Activated T-helper 2 cell treated with anti-CD3 and anti-CD28 coated beads, Interferon-gamma antibody, Interleukin-2, Interleukin-4, amounts not matched to agents 10 μg/mL and 5 μg/mL and 100 μg/mL, durations not matched to agents 14 hours and 24 hours and 36 hours (primary cell): ENCODE measurements at regions not wholly inside any gene's neighbourhood (a gene's known extent, or its start where the extent isn't known, plus 50 kb on each side); places are given as distances from the start of the nearest gene placed in this dataset.

Experiments
- DNase-seq: peaks from one replicate; pipeline ENCODE4 v3.0.0; 2021; ENCODE audit warnings: low spot score
- H3K27ac Mint-ChIP-seq: one replicate; pipeline ENCODE4 v1.8.0; 2021; ENCODE audit warnings: mixed read lengths
- H3K27me3 Mint-ChIP-seq: one replicate; pipeline ENCODE4 v1.8.0; 2021; ENCODE audit warnings: low read depth, mixed read lengths
- H3K36me3 Mint-ChIP-seq: one replicate; pipeline ENCODE4 v1.8.0; 2021; ENCODE audit warnings: low read depth, mixed read lengths
- H3K4me1 Mint-ChIP-seq: one replicate; pipeline ENCODE4 v1.8.0; 2021; ENCODE audit warnings: low read depth, mixed read lengths
- H3K4me3 Mint-ChIP-seq: one replicate; pipeline ENCODE4 v1.8.0; 2021; ENCODE audit warnings: low read depth, mild to moderate bottlenecking, moderate library complexity, mixed read lengths
- H3K9me3 Mint-ChIP-seq: one replicate; pipeline ENCODE4 v1.8.0; 2021; ENCODE audit warnings: mixed read lengths
- intact Hi-C: fragments of 100-400 bp; cut with micrococcal nuclease; formaldehyde crosslinking; loops from one replicate; pipeline ENCODE4 v1.15.1; 2023

GRCh38 chr4:35520059-35520458 lies 724.3 kb downstream of the ARAP2 start:
- Mint-ChIP-seq H3K27ac (no peak overlapping the region), H3K9me3 (peaks cover 6% of the 10 kb centered on the region), H3K36me3 (no peaks in the 10 kb centered on the region), H3K27me3 (no peaks in the 10 kb centered on the region), H3K4me1 (no peaks in the 10 kb centered on the region), H3K4me3 (no peak overlapping the region)
- DNase-seq: no peak
- intact Hi-C loops: no loop called here

- intact Hi-C loops: no loop called here
- H3K27me3 Mint-ChIP-seq: no peaks in the 10 kb centered on the region
- no peak for DNase-seq
- H3K4me1 Mint-ChIP-seq: no peaks in the 10 kb centered on the region
- H3K27ac Mint-ChIP-seq: no peak overlapping the region
- no peak overlapping the region for H3K4me3 Mint-ChIP-seq
- H3K36me3 Mint-ChIP-seq: no peaks in the 10 kb centered on the region
- H3K9me3 Mint-ChIP-seq: peaks cover 6% of the 10 kb centered on the region
Observed at GRCh38 chr4:35521682-35522081, 722.6 kb downstream of the ARAP2 start.

- intact Hi-C loops: no loop called here
- Mint-ChIP-seq H3K36me3 (no peaks in the 10 kb centered on the region), H3K27ac (no peak overlapping the region), H3K4me1 (no peaks in the 10 kb centered on the region), H3K9me3 (peaks cover 9% of the 10 kb centered on the region), H3K27me3 (no peaks in the 10 kb centered on the region), H3K4me3 (no peak overlapping the region)
- no peak for DNase-seq
Observed at GRCh38 chr4:35525192-35525978, 718.9 kb downstream of the ARAP2 start.

- no peak overlapping the region for H3K4me3 Mint-ChIP-seq
- no peaks in the 10 kb centered on the region for H3K36me3 Mint-ChIP-seq
- no peaks in the 10 kb centered on the region for H3K4me1 Mint-ChIP-seq
- DNase-seq: no peak
- H3K27me3 Mint-ChIP-seq: no peaks in the 10 kb centered on the region
- no peak overlapping the region for H3K27ac Mint-ChIP-seq
- H3K9me3 Mint-ChIP-seq: peaks cover 9% of the 10 kb centered on the region
- intact Hi-C loops: no loop called here
Observed at GRCh38 chr4:35526456-35526855, 717.9 kb downstream of the ARAP2 start.

- intact Hi-C loops: no loop called here
- no peaks in the 10 kb centered on the region for H3K4me1 Mint-ChIP-seq
- peaks cover 5% of the 10 kb centered on the region for H3K9me3 Mint-ChIP-seq
- H3K4me3 Mint-ChIP-seq: no peak overlapping the region
- H3K27me3 Mint-ChIP-seq: no peaks in the 10 kb centered on the region
- no peak overlapping the region for H3K27ac Mint-ChIP-seq
- no peak for DNase-seq
- no peaks in the 10 kb centered on the region for H3K36me3 Mint-ChIP-seq
Observed at GRCh38 chr4:35534962-35535361, 709.4 kb downstream of the ARAP2 start.

GRCh38 chr4:35538807-35539206 lies 705.5 kb downstream of the ARAP2 start:
- intact Hi-C loops: no loop called here

GRCh38 chr4:35539404-35540055 lies 704.8 kb downstream of the ARAP2 start:
- intact Hi-C loops: no loop called here
- Mint-ChIP-seq H3K9me3 (peaks cover 13% of the 10 kb centered on the region), H3K27ac (no peak overlapping the region), H3K4me1 (no peaks in the 10 kb centered on the region), H3K27me3 (no peaks in the 10 kb centered on the region), H3K36me3 (no peaks in the 10 kb centered on the region), H3K4me3 (no peak overlapping the region)
- no peak for DNase-seq

More at GRCh38 chr4:35538807-35539206, 705.5 kb downstream of the ARAP2 start:
- no peak for DNase-seq
- Mint-ChIP-seq H3K27ac (no peak overlapping the region), H3K27me3 (no peaks in the 10 kb centered on the region), H3K4me3 (no peak overlapping the region), H3K36me3 (no peaks in the 10 kb centered on the region), H3K4me1 (no peaks in the 10 kb centered on the region), H3K9me3 (peaks cover 13% of the 10 kb centered on the region)

- intact Hi-C loops: no loop called here
- H3K4me1 Mint-ChIP-seq: no peaks in the 10 kb centered on the region
- no peak overlapping the region for H3K4me3 Mint-ChIP-seq
- H3K27ac Mint-ChIP-seq: no peak overlapping the region
- no peaks in the 10 kb centered on the region for H3K36me3 Mint-ChIP-seq
- H3K9me3 Mint-ChIP-seq: peaks cover 20% of the 10 kb centered on the region
- DNase-seq: no peak
- no peaks in the 10 kb centered on the region for H3K27me3 Mint-ChIP-seq
Observed at GRCh38 chr4:35541146-35541887, 703.0 kb downstream of the ARAP2 start.

- peaks cover 20% of the 10 kb centered on the region for H3K9me3 Mint-ChIP-seq
- H3K36me3 Mint-ChIP-seq: no peaks in the 10 kb centered on the region
- H3K4me1 Mint-ChIP-seq: no peaks in the 10 kb centered on the region
Observed at GRCh38 chr4:35541888-35542213, 702.5 kb downstream of the ARAP2 start.

GRCh38 chr4:35548921-35549320 lies 695.4 kb downstream of the ARAP2 start:
- Mint-ChIP-seq H3K4me3 (no peak overlapping the region), H3K27me3 (no peaks in the 10 kb centered on the region), H3K27ac (no peak overlapping the region), H3K4me1 (no peaks in the 10 kb centered on the region), H3K36me3 (no peaks in the 10 kb centered on the region), H3K9me3 (peaks cover 7% of the 10 kb centered on the region)
- intact Hi-C loops: no loop called here
- no peak for DNase-seq

More at GRCh38 chr4:35541888-35542213, 702.5 kb downstream of the ARAP2 start:
- H3K27me3 Mint-ChIP-seq: no peaks in the 10 kb centered on the region
- DNase-seq: no peak
- H3K4me3 Mint-ChIP-seq: no peak overlapping the region
- H3K27ac Mint-ChIP-seq: no peak overlapping the region
- intact Hi-C loops: no loop called here

- no peaks in the 10 kb centered on the region for H3K27me3 Mint-ChIP-seq
- no peaks in the 10 kb centered on the region for H3K36me3 Mint-ChIP-seq
- no peak for DNase-seq
- intact Hi-C loops: no loop called here
- H3K9me3 Mint-ChIP-seq: peaks cover 15% of the 10 kb centered on the region
- H3K27ac Mint-ChIP-seq: no peak overlapping the region
- H3K4me1 Mint-ChIP-seq: no peaks in the 10 kb centered on the region
- H3K4me3 Mint-ChIP-seq: no peak overlapping the region
Observed at GRCh38 chr4:35556387-35556786, 687.9 kb downstream of the ARAP2 start.

- Mint-ChIP-seq H3K4me1 (no peaks in the 10 kb centered on the region), H3K27me3 (no peaks in the 10 kb centered on the region), H3K4me3 (no peak overlapping the region), H3K9me3 (peaks cover 12% of the 10 kb centered on the region), H3K27ac (no peak overlapping the region), H3K36me3 (no peaks in the 10 kb centered on the region)
- no peak for DNase-seq
- intact Hi-C loops: no loop called here
Observed at GRCh38 chr4:35559559-35560365, 684.6 kb downstream of the ARAP2 start.
